HG02623 (cell line): ENCODE measurements at regions not wholly inside any gene's neighbourhood (a gene's known extent, or its start where the extent isn't known, plus 50 kb on each side); places are given as distances from the start of the nearest gene placed in this dataset.

ENCODE experiments used
- ATAC-seq: cut with Tn5 transposase; IDR thresholded peaks from one replicate; pipeline ENCODE4 v1.9.1; 2021; ENCODE audit warnings: moderate library complexity; ENCODE audit not compliant: unreplicated experiment

GRCh38 chr11:43545610-43546009 is 134.9 kb upstream of the HSD17B12 start:
- no peak for ATAC-seq

GRCh38 chr11:43546561-43547429 is 133.7 kb upstream of the HSD17B12 start:
- no peak for ATAC-seq

GRCh38 chr11:43547430-43547831 is 133.1 kb upstream of the HSD17B12 start:
- ATAC-seq: no peak

GRCh38 chr11:43547889-43548381 is 132.6 kb upstream of the HSD17B12 start:
- ATAC-seq: no peak

DNA sequence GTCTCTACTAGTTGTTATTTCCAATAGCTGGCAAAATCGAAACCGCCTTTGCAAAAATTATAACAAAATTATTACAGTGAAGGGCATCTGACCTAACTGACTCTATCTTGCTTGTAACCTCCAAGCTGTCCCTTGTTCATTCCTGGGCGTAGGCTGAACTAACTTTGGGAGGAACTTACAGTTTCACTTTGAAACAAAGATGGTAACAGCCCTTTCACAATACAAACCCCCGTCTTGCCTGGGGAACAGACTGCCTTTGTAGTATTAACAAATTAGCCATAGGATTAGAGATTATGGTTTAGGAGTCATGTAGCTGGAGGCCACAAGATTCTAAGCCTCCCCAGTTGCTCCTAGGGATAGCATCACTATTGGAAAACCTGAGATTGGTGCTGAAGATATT is 131.6 kb upstream of the HSD17B12 start:
- ATAC-seq: no peak

DNA sequence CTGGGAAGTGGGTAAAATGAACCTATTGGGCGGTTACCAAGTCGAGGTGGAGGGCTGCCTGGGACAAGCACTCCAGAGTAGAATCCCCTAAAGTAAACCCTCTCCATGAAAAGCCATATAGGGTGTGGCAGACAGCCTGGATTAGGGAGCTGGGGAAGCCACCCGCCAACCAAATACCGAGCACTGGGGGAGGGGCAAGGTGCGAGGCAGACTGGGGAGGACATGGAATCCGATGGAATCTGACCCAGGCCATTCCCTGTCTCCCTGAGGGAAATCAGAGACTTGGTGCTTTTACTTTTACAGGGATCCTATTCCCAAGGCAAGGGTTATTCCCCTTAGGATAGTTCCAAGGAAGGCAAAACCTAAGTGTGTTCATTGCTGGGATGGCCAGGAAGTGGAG is 130.9 kb upstream of the HSD17B12 start:
- ATAC-seq: no peak

GRCh38 chr11:43550714-43551113 is 129.8 kb upstream of the HSD17B12 start:
- no peak for ATAC-seq

DNA sequence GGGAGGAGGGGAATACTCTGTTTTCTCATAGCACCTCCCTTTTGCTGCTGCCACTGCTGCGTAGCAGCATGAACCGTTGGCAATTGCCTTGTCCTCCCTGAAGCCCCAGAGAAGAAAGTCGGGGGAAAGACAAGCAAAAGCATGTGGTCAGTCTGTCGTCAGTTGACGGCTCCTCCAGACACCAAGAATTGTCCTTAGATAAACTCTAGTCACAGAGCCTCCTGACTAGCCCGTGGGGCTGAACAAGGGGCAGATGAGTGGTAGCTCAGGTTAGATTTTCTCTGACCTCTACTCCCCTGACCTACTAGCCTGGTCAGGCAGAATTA is 126.4 kb upstream of the HSD17B12 start:
- ATAC-seq: peak; percentile 12

DNA sequence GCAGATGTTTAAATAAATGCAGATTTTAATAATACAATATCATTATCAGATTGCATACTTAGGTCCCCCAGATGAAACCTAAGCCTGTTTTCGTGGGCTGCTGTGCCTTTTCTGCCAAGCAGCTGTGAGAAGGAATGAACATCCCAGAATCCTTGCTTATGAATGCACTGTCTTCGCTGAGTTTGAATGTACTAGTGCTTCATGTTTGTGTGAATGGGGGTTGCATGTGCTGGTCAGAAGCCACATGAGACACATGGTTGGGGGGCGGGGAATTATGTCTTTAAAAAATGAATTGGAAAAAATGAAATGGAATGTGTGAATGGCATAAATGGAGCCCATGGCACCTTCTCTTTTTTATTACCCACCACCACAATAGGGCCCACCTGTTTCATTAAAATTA is 125.4 kb upstream of the HSD17B12 start:
- no peak for ATAC-seq

DNA sequence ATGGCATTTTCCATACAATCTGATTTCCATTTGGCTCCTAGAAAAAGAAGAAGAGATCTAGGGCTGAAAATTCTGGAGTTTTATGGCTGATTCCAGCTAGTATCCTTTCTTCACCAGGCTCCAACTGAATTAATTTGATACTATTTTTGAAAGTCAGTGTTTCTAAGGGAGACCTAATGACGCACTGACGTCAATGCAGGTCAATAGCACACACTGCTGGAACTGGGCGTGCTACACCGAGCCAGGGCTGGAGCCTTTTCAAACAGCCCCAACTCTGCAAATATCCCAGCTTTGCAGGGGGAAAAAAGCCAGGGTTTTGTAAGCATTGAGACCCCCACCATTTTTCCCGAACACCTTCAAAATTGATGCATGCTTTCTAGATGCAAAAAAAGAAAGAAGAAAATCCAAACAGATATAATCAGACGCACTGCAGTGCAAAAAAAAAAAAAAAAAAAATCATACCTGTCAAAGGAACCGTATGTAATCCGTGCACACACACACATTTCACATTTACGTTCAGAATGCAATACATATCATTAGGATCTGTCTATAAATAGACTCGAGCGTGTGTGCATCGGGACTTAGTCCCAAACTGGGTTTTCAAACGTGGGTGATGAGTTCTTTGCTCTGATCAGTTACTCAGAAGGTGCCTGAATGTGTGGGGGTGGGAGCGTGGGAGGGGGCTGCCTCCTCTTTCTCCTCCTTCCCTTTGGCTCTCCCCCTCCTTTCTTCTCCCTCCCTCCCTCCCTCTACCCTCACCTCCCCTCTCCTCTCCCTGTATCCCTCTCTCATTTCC is 124.5 kb upstream of the HSD17B12 start:
- no peak for ATAC-seq

- no peak for ATAC-seq
Observed at GRCh38 chr11:43556612-43557375, 123.7 kb upstream of the HSD17B12 start.

DNA sequence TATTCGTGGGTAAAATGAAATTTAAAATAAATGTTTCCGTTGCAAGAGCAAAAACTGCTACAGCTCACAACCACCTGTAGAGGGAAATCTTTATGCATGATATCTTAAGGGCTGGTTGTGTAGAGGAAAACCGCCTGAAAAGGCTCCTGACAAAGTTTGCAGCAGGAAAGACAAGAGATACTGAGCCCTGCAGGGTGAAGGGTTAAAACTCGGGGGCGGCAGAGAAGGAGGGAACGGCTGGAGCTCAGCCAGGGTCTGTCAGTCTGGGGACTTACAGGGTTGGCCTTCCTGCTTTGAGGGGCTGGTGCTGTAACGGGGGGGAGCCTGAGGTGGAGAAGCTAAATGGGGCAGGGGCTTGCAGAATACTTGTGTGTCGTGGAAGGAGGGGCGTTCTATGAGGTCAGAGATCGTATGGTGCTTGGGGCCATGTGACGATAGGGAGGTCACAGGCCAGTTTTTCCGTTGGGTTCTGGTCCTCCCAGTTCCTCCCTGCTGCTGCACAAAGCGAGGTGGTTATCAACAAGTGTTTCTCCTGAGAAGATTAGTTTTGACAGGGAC is 122.9 kb upstream of the HSD17B12 start:
- no peak for ATAC-seq

DNA sequence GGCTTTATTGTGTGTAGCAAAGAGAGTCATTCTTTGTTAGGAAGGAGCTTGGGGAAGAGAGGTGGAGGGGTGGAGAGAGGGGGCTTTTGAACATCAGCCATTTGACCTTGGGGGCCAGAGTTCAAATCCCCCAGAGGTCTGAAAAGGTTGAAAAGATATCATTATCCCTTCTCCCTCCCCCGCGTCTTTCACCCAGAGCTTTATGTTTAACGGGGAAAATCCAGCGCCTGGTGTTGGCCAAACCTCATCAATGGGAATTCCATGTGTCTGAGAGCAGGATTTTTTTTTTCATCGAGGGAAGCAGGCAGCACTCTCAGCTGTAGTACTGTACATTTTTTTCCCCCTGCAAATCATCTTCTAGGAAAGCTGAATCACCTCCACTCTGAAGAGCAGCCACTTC is 122.4 kb upstream of the HSD17B12 start:
- no peak for ATAC-seq

DNA sequence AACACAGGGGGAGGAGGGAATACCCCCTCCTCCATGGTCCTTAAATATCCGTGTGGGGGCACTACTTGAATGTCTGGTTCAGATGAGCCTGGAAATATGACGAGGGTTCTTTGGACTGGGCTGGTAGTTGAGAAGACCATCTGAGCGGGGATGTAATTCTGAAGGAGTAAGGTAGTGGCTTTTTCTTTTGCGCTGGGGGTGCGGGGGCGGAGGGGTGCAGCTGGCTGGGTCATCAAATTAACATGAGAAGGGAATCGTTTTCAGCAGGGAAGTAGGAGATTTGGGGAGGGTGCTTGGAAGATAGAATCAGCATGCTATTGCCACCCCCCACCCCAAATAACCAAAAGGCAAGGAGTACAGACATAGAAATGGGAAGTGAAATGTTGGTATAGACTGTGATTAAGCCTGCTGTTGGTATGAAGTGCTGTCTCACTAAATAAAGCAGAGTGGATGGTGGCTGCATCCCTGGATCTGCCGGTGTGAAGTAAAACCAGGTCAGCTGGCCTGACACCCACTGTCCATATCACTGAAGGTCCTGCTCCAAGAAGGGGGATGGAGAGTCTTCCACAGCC is 121.9 kb upstream of the HSD17B12 start:
- no peak for ATAC-seq

- no peak for ATAC-seq
Observed at GRCh38 chr11:43561832-43562231, 118.7 kb upstream of the HSD17B12 start.

DNA sequence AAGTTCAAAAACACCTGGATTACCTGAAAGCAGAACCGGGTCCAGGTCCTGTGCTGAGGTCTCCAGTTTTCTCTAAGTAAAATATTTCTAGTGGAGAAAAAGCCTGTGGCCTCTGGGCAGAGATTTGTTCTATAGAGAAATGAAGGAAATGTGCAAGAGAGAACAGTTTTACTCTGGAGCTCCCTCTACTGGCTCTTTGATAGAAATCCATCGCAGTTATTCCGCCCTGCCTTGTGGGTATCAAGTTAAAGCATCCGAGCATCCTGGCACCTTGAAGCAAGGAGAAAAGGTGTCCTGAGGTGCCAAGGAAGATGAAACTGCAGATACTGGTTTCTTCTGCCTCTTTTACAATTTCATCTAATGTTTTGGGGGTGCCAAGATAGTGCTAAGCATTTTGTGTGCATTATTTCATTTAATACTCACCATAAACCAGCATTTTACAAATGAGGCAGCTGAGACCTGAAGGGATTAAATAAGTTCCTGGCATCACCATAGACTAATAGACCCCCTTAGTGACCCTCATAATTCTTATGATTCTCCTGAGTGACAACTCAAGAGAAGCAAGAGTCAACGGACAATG is 113.1 kb upstream of the HSD17B12 start:
- no peak for ATAC-seq

GRCh38 chr11:43573233-43573632 is 107.3 kb upstream of the HSD17B12 start:
- ATAC-seq: no peak

- ATAC-seq: no peak
Observed at GRCh38 chr11:43573873-43574272, 106.7 kb upstream of the HSD17B12 start.

- ATAC-seq: no peak
Observed at GRCh38 chr11:43574411-43574810, 106.1 kb upstream of the HSD17B12 start.
